Nucleus accumbens (tissue), 56 donors: ENCODE measurements at regions not wholly inside any gene's neighbourhood (a gene's known extent, or its start where the extent isn't known, plus 50 kb on each side); places are given as distances from the start of the nearest gene placed in this dataset.
A peak's percentile ranks its signal among the peaks of the same experiment; 100 is the strongest.

ENCODE experiments used
- DNase-seq, 56 donors: peaks; one replicate each; lab custom pipeline; 2025; lab: John Stamatoyannopoulos, UW

GRCh38 chr4:53821179-53821851 is 230.0 kb upstream of the LNX1 start:
- no peak for DNase-seq

- no peak for DNase-seq
Measured at GRCh38 chr4:53818104-53818503, 226.8 kb upstream of the LNX1 start.

GRCh38 chr4:53816561-53816960 is 225.3 kb upstream of the LNX1 start:
- DNase-seq, result no peak

- no peak for DNase-seq
Measured at GRCh38 chr4:53815281-53815680, 224.0 kb upstream of the LNX1 start.

- no peak for DNase-seq
Measured at GRCh38 chr4:53813998-53814397, 222.7 kb upstream of the LNX1 start.

- no peak for DNase-seq
Measured at GRCh38 chr4:53810643-53811042, 219.4 kb upstream of the LNX1 start.

- DNase-seq, result no peak
Measured at GRCh38 chr4:53809816-53810215, 218.5 kb upstream of the LNX1 start.

GRCh38 chr4:53805291-53805690 is 214.0 kb upstream of the LNX1 start:
- no peak for DNase-seq

- peak in 11 of 56 donors; percentile 1 to 52 (median 13) for DNase-seq
Measured at GRCh38 chr4:53804719-53805118, 213.4 kb upstream of the LNX1 start.

GRCh38 chr4:53802500-53802899 is 211.2 kb upstream of the LNX1 start:
- DNase-seq, result no peak

GRCh38 chr4:53801373-53801772 is 210.1 kb upstream of the LNX1 start:
- no peak for DNase-seq

GRCh38 chr4:53800741-53801140 is 209.5 kb upstream of the LNX1 start:
- no peak for DNase-seq

- DNase-seq, result no peak
Measured at GRCh38 chr4:53793096-53793495, 201.8 kb upstream of the LNX1 start.

- peak in 8 of 56 donors; percentile 3 to 53 (median 10) for DNase-seq
Measured at GRCh38 chr4:53790286-53790685, 199.0 kb upstream of the LNX1 start.

- DNase-seq, result no peak
Measured at GRCh38 chr4:53788621-53789020, 197.3 kb upstream of the LNX1 start.

- no peak for DNase-seq
Measured at GRCh38 chr4:53788011-53788410, 196.7 kb upstream of the LNX1 start.

GRCh38 chr4:53786632-53787031 is 195.3 kb upstream of the LNX1 start:
- no peak for DNase-seq

- no peak for DNase-seq
Measured at GRCh38 chr4:53785996-53786395, 194.7 kb upstream of the LNX1 start.

- DNase-seq, result no peak
Measured at GRCh38 chr4:53784112-53784511, 192.8 kb upstream of the LNX1 start.

- no peak for DNase-seq
Measured at GRCh38 chr4:53783208-53783859, 192.0 kb upstream of the LNX1 start.

- DNase-seq, result no peak
Measured at GRCh38 chr4:53782458-53782845, 191.2 kb upstream of the LNX1 start.

- no peak for DNase-seq
Measured at GRCh38 chr4:53781629-53782457, 190.6 kb upstream of the LNX1 start.
